PC-9 (cell line): ENCODE measurements at regions not wholly inside any gene's neighbourhood (a gene's known extent, or its start where the extent isn't known, plus 50 kb on each side); places are given as distances from the start of the nearest gene placed in this dataset.

Experiments
- BruUV-seq: library from RNA; stranded (reverse); fragments of 400-500 nt; replicated peaks from 2 replicates; lab custom pipeline; 2021; lab: Mats Ljungman, UMichigan
- CTCF ChIA-PET: fragments of 300-600 bp; sonication (Branson Sonifier 250); formaldehyde crosslinking; loops from one replicate; lab custom pipeline; 2022; ENCODE audit warnings: antibody characterized with exemption; lab: Charles Lee
- POLR2A ChIA-PET: fragments of 300-600 bp; sonication (Branson Sonifier 250); formaldehyde crosslinking; loops from one replicate; lab custom pipeline; 2022; ENCODE audit warnings: antibody characterized with exemption; ENCODE audit not compliant: unreplicated experiment; lab: Charles Lee
- DNase-seq, 2 experiments: peaks; one replicate each; pipeline versions ENCODE4 v3.0.0 to v3.0.0-alpha.2; 2015 to 2022; ENCODE audit warnings: mixed read lengths in 1 of 2
- H2AFZ ChIP-seq: fragments of 200-600 bp; sonication (generic); 2 replicates; pipeline ENCODE4 v1.8.1; 2017; ENCODE audit warnings: antibody characterized with exemption
- H3F3A ChIP-seq: fragments of 200-600 bp; sonication (generic); 2 replicates; pipeline ENCODE4 v1.8.1; 2017; ENCODE audit warnings: antibody characterized with exemption, mild to moderate bottlenecking, low read depth; ENCODE audit not compliant: insufficient read depth
- H3K27ac ChIP-seq: fragments of 200-600 bp; sonication (generic); 2 replicates; pipeline ENCODE4 v1.6.1; 2016; ENCODE audit warnings: mixed run types
- H3K27me3 ChIP-seq: fragments of 200-600 bp; sonication (generic); 2 replicates; pipeline ENCODE4 v1.6.1; 2016; ENCODE audit warnings: low read depth, mixed run types; ENCODE audit not compliant: insufficient read depth
- H3K36me3 ChIP-seq: fragments of 200-600 bp; sonication (generic); 2 replicates; pipeline ENCODE4 v1.6.1; 2016; ENCODE audit warnings: low read depth, mixed run types
- H3K4me1 ChIP-seq: fragments of 200-600 bp; sonication (generic); replicated peaks from 2 replicates; pipeline ENCODE4 v1.6.1; 2016; ENCODE audit warnings: mixed run types; ENCODE audit not compliant: insufficient read depth
- H3K4me2 ChIP-seq: fragments of 200-600 bp; sonication (generic); 2 replicates; pipeline ENCODE4 v1.6.1; 2017; ENCODE audit warnings: mixed run types
- H3K4me3 ChIP-seq: fragments of 200-600 bp; sonication (generic); 2 replicates; pipeline ENCODE4 v1.6.1; 2016; ENCODE audit warnings: mixed run types
- H3K79me2 ChIP-seq: fragments of 200-600 bp; sonication (generic); 2 replicates; pipeline ENCODE4 v1.6.1; 2017; ENCODE audit warnings: low read depth, mixed run types
- H3K9me2 ChIP-seq: fragments of 200-600 bp; sonication (generic); 2 replicates; pipeline ENCODE4 v1.8.1; 2017; ENCODE audit warnings: mild to moderate bottlenecking; ENCODE audit not compliant: insufficient read depth
- H3K9me3 ChIP-seq: fragments of 200-600 bp; sonication (generic); 2 replicates; pipeline ENCODE4 v1.8.1; 2016; ENCODE audit warnings: low read depth; ENCODE audit not compliant: insufficient read depth
- H4K20me1 ChIP-seq: fragments of 200-600 bp; sonication (generic); 2 replicates; pipeline ENCODE4 v1.8.1; 2017; ENCODE audit not compliant: insufficient read depth
- EZH2 ChIP-seq: fragments of 200-600 bp; sonication (generic); IDR thresholded peaks from 2 replicates; pipeline ENCODE4 v1.8.0; 2017; ENCODE audit warnings: antibody characterized with exemption, low read depth
- intact Hi-C: fragments of 100-400 bp; cut with micrococcal nuclease; formaldehyde crosslinking; loops from one replicate; pipeline ENCODE4 v1.10.0; 2022; ENCODE audit not compliant: unreplicated experiment
- TF ChIP-seq, protein P1 (sequence below): fragments of 200-600 bp; sonication (generic); conservative IDR thresholded peaks from 2 replicates; pipeline ENCODE4 v1.6.1; 2017; ENCODE audit warnings: mixed run types, antibody characterized with exemption, mild to moderate bottlenecking, moderate library complexity

DNA sequence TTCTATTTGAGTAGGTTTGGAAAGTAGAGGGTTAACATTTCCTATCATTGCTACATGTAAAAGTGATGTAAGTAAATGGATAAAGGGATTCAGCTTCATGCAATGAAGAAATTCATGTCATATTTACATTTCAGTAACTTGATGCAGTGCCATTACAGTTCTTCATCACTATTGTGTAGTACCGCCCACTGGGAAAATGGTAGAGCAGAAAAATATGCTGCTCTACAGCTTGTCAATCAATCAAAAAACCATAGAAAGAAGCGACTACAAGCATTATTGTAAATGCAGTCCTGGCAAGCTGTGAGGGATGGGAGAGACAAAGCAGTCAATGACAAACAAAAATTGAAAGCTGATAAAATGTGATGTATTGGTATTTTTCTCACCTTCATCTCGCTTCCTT lies 1597.9 kb downstream of the RPA4 start:
- H3K4me2 ChIP-seq, result no peak overlapping the region
- H3K27ac ChIP-seq, result no peak overlapping the region
- no peaks in the 10 kb centered on the region for H3K36me3 ChIP-seq
- no peak overlapping the region for H3K4me3 ChIP-seq
- ChIA-PET CTCF (no interaction called here), POLR2A (no interaction called here)
- H3K4me1 ChIP-seq, result no peaks in the 10 kb centered on the region
- no peaks in the 10 kb centered on the region for H3F3A ChIP-seq
- no peaks in the 10 kb centered on the region for H3K27me3 ChIP-seq
- intact Hi-C loops, result no loop called here
- H3K9me3 ChIP-seq, result no peaks in the 10 kb centered on the region
- DNase-seq, result no peak
- no TSS peak for BruUV-seq
- no peaks in the 10 kb centered on the region for H3K79me2 ChIP-seq
- no peak overlapping the region for H2AFZ ChIP-seq
- H4K20me1 ChIP-seq, result no peaks in the 10 kb centered on the region
- no peak for TF ChIP-seq EZH2
- TF ChIP-seq, protein P1, sequence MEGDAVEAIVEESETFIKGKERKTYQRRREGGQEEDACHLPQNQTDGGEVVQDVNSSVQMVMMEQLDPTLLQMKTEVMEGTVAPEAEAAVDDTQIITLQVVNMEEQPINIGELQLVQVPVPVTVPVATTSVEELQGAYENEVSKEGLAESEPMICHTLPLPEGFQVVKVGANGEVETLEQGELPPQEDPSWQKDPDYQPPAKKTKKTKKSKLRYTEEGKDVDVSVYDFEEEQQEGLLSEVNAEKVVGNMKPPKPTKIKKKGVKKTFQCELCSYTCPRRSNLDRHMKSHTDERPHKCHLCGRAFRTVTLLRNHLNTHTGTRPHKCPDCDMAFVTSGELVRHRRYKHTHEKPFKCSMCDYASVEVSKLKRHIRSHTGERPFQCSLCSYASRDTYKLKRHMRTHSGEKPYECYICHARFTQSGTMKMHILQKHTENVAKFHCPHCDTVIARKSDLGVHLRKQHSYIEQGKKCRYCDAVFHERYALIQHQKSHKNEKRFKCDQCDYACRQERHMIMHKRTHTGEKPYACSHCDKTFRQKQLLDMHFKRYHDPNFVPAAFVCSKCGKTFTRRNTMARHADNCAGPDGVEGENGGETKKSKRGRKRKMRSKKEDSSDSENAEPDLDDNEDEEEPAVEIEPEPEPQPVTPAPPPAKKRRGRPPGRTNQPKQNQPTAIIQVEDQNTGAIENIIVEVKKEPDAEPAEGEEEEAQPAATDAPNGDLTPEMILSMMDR, result no peak
- no peaks in the 10 kb centered on the region for H3K9me2 ChIP-seq

DNA sequence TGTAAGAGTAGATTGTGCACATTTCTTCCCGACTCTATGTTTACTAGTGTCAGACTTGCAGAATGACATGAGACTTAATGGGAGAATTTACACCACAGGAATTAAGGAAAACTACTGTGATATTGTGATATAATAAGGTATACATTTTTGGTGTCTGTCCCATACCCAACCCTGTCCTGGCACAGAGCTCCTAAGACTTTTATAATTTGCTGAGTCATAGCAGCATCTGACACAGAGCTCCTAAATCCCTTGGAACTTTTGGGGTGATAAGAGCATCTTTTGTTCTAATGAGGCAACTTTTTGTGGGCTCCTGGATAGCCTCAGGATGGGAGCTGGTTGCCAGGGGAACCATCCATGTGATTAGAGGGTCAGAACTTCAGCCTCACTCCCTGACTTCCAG lies 1607.0 kb downstream of the RPA4 start:
- no TSS peak for BruUV-seq
- intact Hi-C loops, result no loop called here
- TF ChIP-seq, protein P1, result no peak
- TF ChIP-seq EZH2, result no peak
- Histone ChIP-seq H3K27ac (no peak overlapping the region), H2AFZ (no peak overlapping the region), H3K9me2 (no peaks in the 10 kb centered on the region), H3K4me2 (no peak overlapping the region), H3K4me1 (no peaks in the 10 kb centered on the region), H4K20me1 (no peaks in the 10 kb centered on the region), H3K36me3 (no peaks in the 10 kb centered on the region), H3K79me2 (no peaks in the 10 kb centered on the region), H3F3A (no peaks in the 10 kb centered on the region), H3K9me3 (no peaks in the 10 kb centered on the region), H3K4me3 (no peak overlapping the region), H3K27me3 (no peaks in the 10 kb centered on the region)
- DNase-seq, result no peak
- CTCF ChIA-PET, result no interaction called here
- POLR2A ChIA-PET, result no interaction called here

DNA sequence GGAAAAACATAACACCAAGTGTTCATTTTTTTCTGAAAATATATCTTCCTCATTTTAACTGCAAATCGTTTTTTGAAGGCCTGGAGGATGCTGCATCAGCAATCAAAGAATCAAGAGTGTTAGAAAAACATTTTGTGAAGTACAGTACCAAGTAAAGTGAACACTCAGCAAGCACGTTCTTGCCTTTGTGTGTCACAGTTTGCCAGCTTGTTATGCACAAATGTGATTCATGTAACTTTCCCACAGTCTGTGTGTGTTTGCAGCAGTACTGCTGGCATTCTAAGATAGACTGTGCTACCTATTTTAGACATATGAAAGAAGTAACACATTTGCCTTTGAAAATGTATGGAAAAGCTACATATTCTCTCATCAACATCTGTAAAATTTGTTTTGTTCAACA lies 1617.7 kb downstream of the RPA4 start:
- no peak overlapping the region for H3K4me2 ChIP-seq

More for the DNA sequence above, 1617.7 kb downstream of the RPA4 start:
- Histone ChIP-seq H4K20me1 (no peaks in the 10 kb centered on the region), H3F3A (no peaks in the 10 kb centered on the region), H3K9me3 (no peaks in the 10 kb centered on the region), H3K27me3 (no peaks in the 10 kb centered on the region), H3K36me3 (no peaks in the 10 kb centered on the region), H2AFZ (no peak overlapping the region), H3K79me2 (no peaks in the 10 kb centered on the region), H3K27ac (no peak overlapping the region), H3K4me3 (no peak overlapping the region), H3K4me1 (no peaks in the 10 kb centered on the region), H3K9me2 (no peaks in the 10 kb centered on the region)
- ChIA-PET CTCF (no interaction called here), POLR2A (no interaction called here)
- intact Hi-C loops, result no loop called here
- TF ChIP-seq, protein P1, result no peak
- TF ChIP-seq EZH2, result no peak
- BruUV-seq, result no TSS peak
- no peak for DNase-seq
